PC-3 (cell line): ENCODE measurements at regions not wholly inside any gene's neighbourhood (a gene's known extent, or its start where the extent isn't known, plus 50 kb on each side); places are given as distances from the start of the nearest gene placed in this dataset.

Experiments used
- ATAC-seq: fragments of 200-7000 bp; cut with Tn5 transposase; 2 replicates; pipeline ENCODE4 v1.9.1; 2020; ENCODE audit warnings: mild to moderate bottlenecking, moderate library complexity
- BruUV-seq: library from RNA; stranded (reverse); fragments of 400-500 nt; replicated peaks from 2 replicates; lab custom pipeline; 2021; lab: Mats Ljungman, UMichigan
- CTCF ChIA-PET: fragments of 300-600 bp; sonication (Branson Sonifier 250); formaldehyde crosslinking; loops from one replicate; lab custom pipeline; 2022; ENCODE audit warnings: antibody characterized with exemption; lab: Charles Lee
- POLR2A ChIA-PET: fragments of 300-600 bp; sonication (Branson Sonifier 250); formaldehyde crosslinking; loops from one replicate; lab custom pipeline; 2022; ENCODE audit warnings: antibody characterized with exemption; ENCODE audit not compliant: unreplicated experiment; lab: Charles Lee
- DNase-seq: peaks from one replicate; pipeline ENCODE4 v3.0.0-alpha.2; 2015
- H2AFZ ChIP-seq: fragments of 300-600 bp; sonication (generic); 2 replicates; pipeline ENCODE4 v1.6.0; 2016; ENCODE audit warnings: antibody characterized with exemption, low read length
- H3F3A ChIP-seq: fragments of 300-600 bp; sonication (generic); one replicate; pipeline ENCODE4 v1.6.0; 2017; ENCODE audit warnings: antibody characterized with exemption, low read length, control low read depth, mild to moderate bottlenecking; ENCODE audit not compliant: unreplicated experiment
- H3K27ac ChIP-seq: fragments of 300-600 bp; sonication (generic); 2 replicates; pipeline ENCODE4 v1.5.1; 2016; ENCODE audit warnings: mild to moderate bottlenecking, low read length
- H3K27me3 ChIP-seq: fragments of 300-600 bp; sonication (generic); 2 replicates; pipeline ENCODE4 v1.6.1; 2016; ENCODE audit warnings: low read length, mixed read lengths
- H3K36me3 ChIP-seq: fragments of 300-600 bp; sonication (generic); 2 replicates; pipeline ENCODE4 v1.6.1; 2016; ENCODE audit warnings: low read depth, mixed run types, low read length, mixed read lengths
- H3K4me1 ChIP-seq: fragments of 300-600 bp; sonication (generic); 2 replicates; pipeline ENCODE4 v1.5.1; 2016; ENCODE audit warnings: low read length; ENCODE audit not compliant: insufficient read depth
- H3K4me2 ChIP-seq: fragments of 300-600 bp; sonication (generic); 2 replicates; pipeline ENCODE4 v1.6.0; 2016; ENCODE audit warnings: low read length
- H3K4me3 ChIP-seq: fragments of 300-600 bp; sonication (generic); 2 replicates; pipeline ENCODE4 v1.5.1; 2016; ENCODE audit warnings: mild to moderate bottlenecking, low read length, mixed read lengths
- H3K79me2 ChIP-seq: fragments of 300-600 bp; sonication (generic); 2 replicates; pipeline ENCODE4 v1.6.1; 2017; ENCODE audit warnings: low read length, mixed read lengths
- H3K9ac ChIP-seq: fragments of 300-600 bp; sonication (generic); 2 replicates; pipeline ENCODE4 v1.6.0; 2016; ENCODE audit warnings: mild to moderate bottlenecking, low read length
- H3K9me2 ChIP-seq: fragments of 300-600 bp; sonication (generic); replicated peaks from 2 replicates; pipeline ENCODE4 v1.6.1; 2016; ENCODE audit warnings: mixed run types, low read length, mixed read lengths
- H3K9me3 ChIP-seq: fragments of 300-600 bp; sonication (generic); 2 replicates; pipeline ENCODE4 v1.6.1; 2016; ENCODE audit warnings: low read length, mixed read lengths
- H4K20me1 ChIP-seq: fragments of 300-600 bp; sonication (generic); 2 replicates; pipeline ENCODE4 v1.6.1; 2016; ENCODE audit warnings: low read length, mixed read lengths
- CTCF ChIP-seq: fragments of 300-600 bp; sonication (generic); conservative IDR thresholded peaks from 2 replicates; pipeline ENCODE4 v1.5.1; 2017; ENCODE audit warnings: antibody characterized with exemption, low read depth, mild to moderate bottlenecking, low read length
- EZH2 ChIP-seq: fragments of 300-600 bp; sonication (generic); IDR thresholded peaks from one replicate; pipeline ENCODE4 v1.6.1; 2017; ENCODE audit warnings: antibody characterized with exemption, mild to moderate bottlenecking, low read length; ENCODE audit not compliant: unreplicated experiment
- EZH2phosphoT487 ChIP-seq: fragments of 300-600 bp; sonication (generic); IDR thresholded peaks from 2 replicates; pipeline ENCODE4 v1.6.1; 2018; ENCODE audit warnings: mild to moderate bottlenecking, antibody characterized with exemption, low read length, borderline replicate concordance
- intact Hi-C: fragments of 100-400 bp; cut with micrococcal nuclease; formaldehyde crosslinking; loops from 2 replicates; pipeline ENCODE4 v1.9.0; 2023

DNA sequence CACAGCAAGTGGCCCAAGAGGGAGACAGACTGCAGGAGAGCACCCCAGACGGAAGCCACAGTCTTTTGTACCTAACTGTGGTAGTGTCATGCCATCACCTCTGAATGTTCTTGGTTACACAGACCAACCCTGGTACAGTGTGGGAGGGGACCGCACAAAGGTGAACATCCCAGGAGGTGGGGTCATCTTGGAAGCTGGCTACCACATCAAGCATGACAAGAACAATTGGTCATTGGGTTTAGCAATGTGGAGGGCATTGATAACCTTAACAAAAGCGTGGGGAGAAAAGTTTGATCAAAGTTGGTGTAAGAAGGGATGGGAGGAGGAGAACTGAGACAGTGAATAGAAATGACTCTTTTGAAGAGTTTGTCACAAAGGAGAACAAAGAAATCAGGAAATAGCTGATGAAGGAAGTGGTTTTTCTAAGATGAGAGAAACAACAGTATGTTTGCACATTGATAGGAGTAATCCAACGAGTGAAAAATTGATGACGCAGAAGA is 87.1 kb upstream of the CACNA1E start:
- DNase-seq (no peak), ATAC-seq (no peak)
- TF ChIP-seq EZH2phosphoT487, result no peak
- TF ChIP-seq EZH2, result no peak
- no peak for TF ChIP-seq CTCF
- H3K4me3 ChIP-seq, result no peak overlapping the region
- H3K4me1 ChIP-seq, result no peaks in the 10 kb centered on the region
- BruUV-seq, result no TSS peak
- ChIA-PET POLR2A (no interaction called here), CTCF (no interaction called here)
- intact Hi-C loops, result no loop called here
- H3F3A ChIP-seq, result no peaks in the 10 kb centered on the region
- H3K27ac ChIP-seq, result no peak overlapping the region
- no peaks in the 10 kb centered on the region for H3K9me2 ChIP-seq
- H3K9me3 ChIP-seq, result no peaks in the 10 kb centered on the region
- no peak overlapping the region for H2AFZ ChIP-seq
- H3K9ac ChIP-seq, result no peak overlapping the region
- peaks cover 17% of the 10 kb centered on the region; the same call in 1 of the 2 replicates for H3K27me3 ChIP-seq
- H3K79me2 ChIP-seq, result no peaks in the 10 kb centered on the region
- no peak overlapping the region for H3K4me2 ChIP-seq
- no peaks in the 10 kb centered on the region for H4K20me1 ChIP-seq
- H3K36me3 ChIP-seq, result no peaks in the 10 kb centered on the region

- TF ChIP-seq CTCF (no peak), EZH2phosphoT487 (no peak), EZH2 (no peak)
- H3K4me1 ChIP-seq, result no peaks in the 10 kb centered on the region
- no peaks in the 10 kb centered on the region for H3K36me3 ChIP-seq
- BruUV-seq, result no TSS peak
- no peaks in the 10 kb centered on the region for H3K9me2 ChIP-seq
- CTCF ChIA-PET, result no interaction called here
- no peaks in the 10 kb centered on the region for H3K79me2 ChIP-seq
- no peak overlapping the region for H3K4me3 ChIP-seq
- H3K4me2 ChIP-seq, result no peak overlapping the region
- H4K20me1 ChIP-seq, result no peaks in the 10 kb centered on the region
- H2AFZ ChIP-seq, result no peak overlapping the region
- no peak for DNase-seq
- H3K27me3 ChIP-seq, result peaks cover 17% of the 10 kb centered on the region; the same call in 1 of the 2 replicates
- H3K9ac ChIP-seq, result no peak overlapping the region
- no peaks in the 10 kb centered on the region for H3K9me3 ChIP-seq
- intact Hi-C loops, result no loop called here
- POLR2A ChIA-PET, result no interaction called here
- no peak for ATAC-seq
- H3F3A ChIP-seq, result no peaks in the 10 kb centered on the region
- H3K27ac ChIP-seq, result no peak overlapping the region
Measured at GRCh38 chr1:181396811-181397210, 86.5 kb upstream of the CACNA1E start.

- no TSS peak for BruUV-seq
- Histone ChIP-seq H3K36me3 (no peaks in the 10 kb centered on the region), H3K27me3 (peaks cover 17% of the 10 kb centered on the region; the same call in 1 of the 2 replicates), H3K4me2 (no peak overlapping the region), H3K9me3 (no peaks in the 10 kb centered on the region), H3K79me2 (no peaks in the 10 kb centered on the region), H4K20me1 (no peaks in the 10 kb centered on the region), H3K9ac (no peak overlapping the region), H3K27ac (no peak overlapping the region), H3F3A (no peaks in the 10 kb centered on the region), H2AFZ (no peak overlapping the region), H3K4me1 (no peaks in the 10 kb centered on the region), H3K9me2 (no peaks in the 10 kb centered on the region), H3K4me3 (no peak overlapping the region)
- no peak for DNase-seq
- POLR2A ChIA-PET, result no interaction called here
- CTCF ChIA-PET, result no interaction called here
- no peak for ATAC-seq
- no peak for TF ChIP-seq CTCF
- no peak for TF ChIP-seq EZH2phosphoT487
- no peak for TF ChIP-seq EZH2
- intact Hi-C loops, result no loop called here
Measured at GRCh38 chr1:181397845-181398244, 85.5 kb upstream of the CACNA1E start.
